CD4-positive, alpha-beta T cell treated with Interleukin-12 subunit alpha and Interleukin-12 subunit beta, for 1 hour (primary cell): ENCODE measurements at regions not wholly inside any gene's neighbourhood (a gene's known extent, or its start where the extent isn't known, plus 50 kb on each side); places are given as distances from the start of the nearest gene placed in this dataset.
"Not testable (repeated sequence)": the region's sequence is repeated elsewhere in the genome, so short reads cannot be mapped to it uniquely, and the experiment has no call there.

Experiments used
- DNase-seq: peaks from one replicate; pipeline ENCODE4 v3.0.0-alpha.2; 2020

- no peak for DNase-seq
These were observed 96.2 kb upstream of the SYT13 start for GRCh38 chr11:45382133-45382878.

GRCh38 chr11:45379162-45379863 lies 93.2 kb upstream of the SYT13 start:
- no peak for DNase-seq

- no peak for DNase-seq
These were observed 92.4 kb upstream of the SYT13 start for GRCh38 chr11:45378516-45378915.

- DNase-seq = peak; percentile 54
These were observed 88.5 kb upstream of the SYT13 start for GRCh38 chr11:45374653-45375059.

- DNase-seq = no peak
These were observed 88.0 kb upstream of the SYT13 start for GRCh38 chr11:45374130-45374529.

GRCh38 chr11:45373506-45374035 lies 87.4 kb upstream of the SYT13 start:
- DNase-seq = no peak

GRCh38 chr11:45372414-45372813 lies 86.3 kb upstream of the SYT13 start:
- DNase-seq = not testable (repeated sequence)

GRCh38 chr11:45371251-45372115 lies 85.3 kb upstream of the SYT13 start:
- peak; percentile 71 for DNase-seq

- DNase-seq = no peak
These were observed 83.2 kb upstream of the SYT13 start for GRCh38 chr11:45369313-45369712.

- no peak for DNase-seq
These were observed 82.6 kb upstream of the SYT13 start for GRCh38 chr11:45368697-45369096.

- DNase-seq = no peak
These were observed 80.6 kb upstream of the SYT13 start for GRCh38 chr11:45366619-45367190.

- no peak for DNase-seq
These were observed 79.9 kb upstream of the SYT13 start for GRCh38 chr11:45365961-45366618.

- DNase-seq = no peak
These were observed 76.5 kb upstream of the SYT13 start for GRCh38 chr11:45362636-45363035.

GRCh38 chr11:45361551-45361950 lies 75.4 kb upstream of the SYT13 start:
- no peak for DNase-seq

- no peak for DNase-seq
These were observed 69.5 kb upstream of the SYT13 start for GRCh38 chr11:45355706-45356041.

- peak; percentile 92 for DNase-seq
These were observed 69.0 kb upstream of the SYT13 start for GRCh38 chr11:45354976-45355705.

- no peak for DNase-seq
These were observed 62.6 kb upstream of the SYT13 start for GRCh38 chr11:45348729-45349128.

- no peak for DNase-seq
These were observed 61.4 kb upstream of the SYT13 start for GRCh38 chr11:45347348-45348082.

- no peak for DNase-seq
These were observed 59.4 kb upstream of the SYT13 start for GRCh38 chr11:45345491-45345890.

- DNase-seq = no peak
These were observed 57.9 kb upstream of the SYT13 start for GRCh38 chr11:45344028-45344427.

- DNase-seq = no peak
These were observed 57.3 kb upstream of the SYT13 start for GRCh38 chr11:45343444-45343843.
